B cell (primary cell): ENCODE measurements at regions not wholly inside any gene's neighbourhood (a gene's known extent, or its start where the extent isn't known, plus 50 kb on each side); places are given as distances from the start of the nearest gene placed in this dataset.

Experiments used
- ATAC-seq: fragments of 200-7000 bp; cut with Tn5 transposase; one replicate; pipeline ENCODE4 v1.10.0; 2021; ENCODE audit warnings: low read depth, mild to moderate bottlenecking, moderate number of reproducible peaks, moderate library complexity
- CTCF ChIA-PET: fragments of 350-600 bp; sonication (Branson Sonifier 250); formaldehyde crosslinking; loops from one replicate; lab custom pipeline; 2021; ENCODE audit warnings: antibody characterized with exemption, inconsistent platforms; lab: Charles Lee
- POLR2A ChIA-PET: fragments of 350-600 bp; sonication (Branson Sonifier 250); formaldehyde crosslinking; loops from one replicate; lab custom pipeline; 2021; ENCODE audit warnings: antibody characterized with exemption; lab: Charles Lee
- DNase-seq: peaks from one replicate; pipeline ENCODE4 v3.0.0; 2013
- H2AFZ ChIP-seq: 2 replicates; pipeline ENCODE4 v1.6.1; 2012; ENCODE audit warnings: mild to moderate bottlenecking, low read depth, low read length; ENCODE audit not compliant: insufficient read depth, poor library complexity, severe bottlenecking
- H3K27ac ChIP-seq, 2 donors: 1 replicate in 1 of 2; 2 replicates in 1 of 2; pipeline ENCODE4 v1.5.1; 2012 to 2013; ENCODE audit warnings: low read length in 2 of 2, mild to moderate bottlenecking in 2 of 2, moderate library complexity in 1 of 2
- H3K27me3 ChIP-seq, 4 experiments: fragments of 200-600 bp in 1 of 4; sonication (generic) in 1 of 4; replicated peaks in 1 of 4; 1 replicate in 2 of 4; 2 replicates in 2 of 4; pipeline versions ENCODE4 v1.6.1 to v1.7.0; 2013 to 2016; ENCODE audit warnings: low read length in 3 of 4, mild to moderate bottlenecking in 2 of 4, mixed read lengths in 1 of 4, moderate library complexity in 1 of 4; ENCODE audit not compliant: insufficient read depth in 4 of 4, control insufficient read depth in 3 of 4; ENCODE audit errors: control extremely low read depth in 1 of 4
- H3K36me3 ChIP-seq, 2 experiments: replicated peaks in 1 of 2; 1 replicate in 1 of 2; 2 replicates in 1 of 2; pipeline versions ENCODE4 v1.6.1 to v1.7.1; 2013; ENCODE audit warnings: low read length in 1 of 2; ENCODE audit not compliant: insufficient read depth in 2 of 2, control insufficient read depth in 1 of 2; ENCODE audit errors: control extremely low read depth in 1 of 2, extremely low read depth in 1 of 2
- H3K4me1 ChIP-seq, 2 donors: fragments of 200-600 bp in 1 of 2; sonication (generic) in 1 of 2; 1 replicate in 1 of 2; 2 replicates in 1 of 2; pipeline versions ENCODE4 v1.5.1 to v1.6.1; 2013 to 2017; ENCODE audit warnings: low read length in 2 of 2; ENCODE audit not compliant: control insufficient read depth in 2 of 2, insufficient read depth in 2 of 2
- H3K4me2 ChIP-seq: replicated peaks from 2 replicates; pipeline ENCODE3; 2012; ENCODE audit warnings: mild to moderate bottlenecking, low read depth, low read length; ENCODE audit not compliant: poor library complexity, severe bottlenecking
- H3K4me3 ChIP-seq, 5 experiments: fragments of 200-600 bp in 1 of 5; sonication (generic) in 1 of 5; 1 replicate in 3 of 5; 2 replicates in 2 of 5; pipeline versions ENCODE4 v1.5.1 to v1.7.0; 2011 to 2016; ENCODE audit warnings: low read length in 4 of 5, mild to moderate bottlenecking in 4 of 5, low read depth in 2 of 5, control low read depth in 1 of 5, moderate library complexity in 1 of 5; ENCODE audit not compliant: insufficient read depth in 1 of 5; ENCODE audit errors: control extremely low read depth in 1 of 5, extremely low read depth in 1 of 5
- H3K79me2 ChIP-seq: fragments of 200-600 bp; sonication (generic); one replicate; pipeline ENCODE4 v1.6.0; 2016; ENCODE audit warnings: low read length; ENCODE audit not compliant: control insufficient read depth, insufficient read depth
- H3K9ac ChIP-seq: fragments of 200-600 bp; sonication (generic); 2 replicates; pipeline ENCODE4 v1.6.1; 2017; ENCODE audit warnings: mild to moderate bottlenecking, low read length, moderate library complexity
- H3K9me3 ChIP-seq, 3 donors: one replicate each; pipeline versions ENCODE4 v1.6.1 to v1.7.1; 2013; ENCODE audit warnings: low read length in 2 of 3; ENCODE audit not compliant: control insufficient read depth in 2 of 3, insufficient read depth in 1 of 3; ENCODE audit errors: control extremely low read depth in 1 of 3
- H4K20me1 ChIP-seq: 2 replicates; pipeline ENCODE4 v1.6.0; 2012; ENCODE audit warnings: mild to moderate bottlenecking, low read length; ENCODE audit not compliant: insufficient read depth, control insufficient read depth, poor library complexity, severe bottlenecking
- H3K27ac Mint-ChIP-seq: one replicate; pipeline ENCODE4 v1.8.0; 2021; ENCODE audit warnings: mixed read lengths
- H3K27me3 Mint-ChIP-seq: one replicate; pipeline ENCODE4 v1.8.0; 2021; ENCODE audit warnings: mixed read lengths
- H3K4me1 Mint-ChIP-seq: one replicate; pipeline ENCODE4 v1.8.0; 2021; ENCODE audit warnings: mixed read lengths
- H3K4me3 Mint-ChIP-seq: one replicate; pipeline ENCODE4 v1.8.0; 2021; ENCODE audit warnings: mixed read lengths
- H3K9me3 Mint-ChIP-seq: one replicate; pipeline ENCODE4 v1.8.0; 2022; ENCODE audit warnings: mixed read lengths; ENCODE audit not compliant: insufficient read depth
- CTCF ChIP-seq: fragments of 200-600 bp; IDR thresholded peaks from one replicate; pipeline ENCODE4 v1.8.0; 2022; ENCODE audit warnings: antibody characterized with exemption, mild to moderate bottlenecking
- EZH2 ChIP-seq: IDR thresholded peaks from 2 replicates; pipeline ENCODE4 v1.6.1; 2012; ENCODE audit warnings: borderline replicate concordance, low read depth, mild to moderate bottlenecking, moderate library complexity, low read length; ENCODE audit not compliant: insufficient read depth, poor library complexity, severe bottlenecking
- WGBS: methylation state at CpG from one replicate; pipeline ENCODE4 v1.1.5; 2013; ENCODE audit warnings: missing lambda C conversion rate; ENCODE audit not compliant: insufficient coverage; 5-methylcytosine and 5-hydroxymethylcytosine counted together
- intact Hi-C: fragments of 100-400 bp; cut with micrococcal nuclease; formaldehyde crosslinking; loops from one replicate; pipeline ENCODE4 v1.10.0; 2022

GRCh38 chr5:13508559-13508958 is 435.9 kb downstream of the DNAH5 start:
- intact Hi-C loops = no loop called here
- ChIA-PET CTCF (no interaction called here), POLR2A (no interaction called here)
- Histone ChIP-seq H3K36me3 (no peaks in the 10 kb centered on the region), H3K79me2 (no peaks in the 10 kb centered on the region), H2AFZ (no peak overlapping the region), H4K20me1 (no peaks in the 10 kb centered on the region), H3K27ac (no peak overlapping the region), H3K4me3 (no peak overlapping the region), H3K4me2 (no peak overlapping the region), H3K9ac (no peak overlapping the region), H3K4me1 (no peaks in the 10 kb centered on the region), H3K27me3 (no peaks in the 10 kb centered on the region), H3K9me3 (no peaks in the 10 kb centered on the region)
- TF ChIP-seq EZH2 (no peak), CTCF (no peak)
- no peaks in the 10 kb centered on the region for H3K9me3 Mint-ChIP-seq
- ATAC-seq = no peak
- no peaks in the 10 kb centered on the region for H3K4me1 Mint-ChIP-seq
- DNase-seq = no peak
- no peak overlapping the region for H3K4me3 Mint-ChIP-seq
- WGBS = no CpG with 5 or more reads among the region's 2 CpGs
- no peak overlapping the region for H3K27ac Mint-ChIP-seq
- no peaks in the 10 kb centered on the region for H3K27me3 Mint-ChIP-seq

GRCh38 chr5:13505326-13505725 is 439.2 kb downstream of the DNAH5 start:
- Histone ChIP-seq H3K27me3 (no peaks in the 10 kb centered on the region), H3K9ac (no peak overlapping the region), H3K27ac (no peak overlapping the region), H3K4me3 (no peak overlapping the region), H3K36me3 (no peaks in the 10 kb centered on the region), H3K4me1 (no peaks in the 10 kb centered on the region), H4K20me1 (no peaks in the 10 kb centered on the region), H3K4me2 (no peak overlapping the region), H3K9me3 (peaks cover 0 to 3% (median 0%) of the 10 kb centered on the region in 3 donors), H2AFZ (no peak overlapping the region), H3K79me2 (no peaks in the 10 kb centered on the region)
- no peak for TF ChIP-seq CTCF
- TF ChIP-seq EZH2 = no peak
- intact Hi-C loops = no loop called here
- no peak for ATAC-seq
- Mint-ChIP-seq H3K9me3 (peaks cover 3% of the 10 kb centered on the region), H3K4me3 (no peak overlapping the region), H3K27me3 (no peaks in the 10 kb centered on the region), H3K27ac (no peak overlapping the region), H3K4me1 (no peaks in the 10 kb centered on the region)
- DNase-seq = no peak
- no CpG with 5 or more reads among the region's 1 CpG for WGBS
- CTCF ChIA-PET = no interaction called here
- POLR2A ChIA-PET = no interaction called here
